WTC11 (cell line): ENCODE measurements at regions not wholly inside any gene's neighbourhood (a gene's known extent, or its start where the extent isn't known, plus 50 kb on each side); places are given as distances from the start of the nearest gene placed in this dataset.

Experiments used
- ATAC-seq: fragments of 200-7000 bp; cut with Tn5 transposase; 2 replicates; pipeline ENCODE4 v1.10.0; 2021; ENCODE audit warnings: mild to moderate bottlenecking, moderate library complexity
- CTCF ChIA-PET: fragments of 300-600 bp; sonication (Branson Sonifier 250); formaldehyde crosslinking; loops from one replicate; lab custom pipeline; 2021; ENCODE audit warnings: antibody characterized with exemption; lab: Charles Lee
- POLR2A ChIA-PET: fragments of 350-600 bp; sonication (Branson Sonifier 250); formaldehyde crosslinking; loops from one replicate; lab custom pipeline; 2021; ENCODE audit warnings: antibody characterized with exemption; lab: Charles Lee
- DNase-seq: peaks from one replicate; pipeline ENCODE4 v3.0.0; 2021; ENCODE audit warnings: low spot score
- H3K27ac Mint-ChIP-seq: 2 replicates; pipeline ENCODE4 v1.8.0; 2021; ENCODE audit warnings: mixed read lengths
- H3K27me3 Mint-ChIP-seq: 2 replicates; pipeline ENCODE4 v1.8.0; 2021; ENCODE audit warnings: low read depth, mild to moderate bottlenecking, moderate library complexity, mixed read lengths
- H3K36me3 Mint-ChIP-seq: 2 replicates; pipeline ENCODE4 v1.8.0; 2021; ENCODE audit warnings: mixed read lengths
- H3K4me1 Mint-ChIP-seq: 2 replicates; pipeline ENCODE4 v1.8.0; 2022; ENCODE audit warnings: mixed read lengths
- H3K4me3 Mint-ChIP-seq: 2 replicates; pipeline ENCODE4 v1.8.0; 2021; ENCODE audit warnings: mild to moderate bottlenecking, moderate library complexity, mixed read lengths
- H3K9me3 Mint-ChIP-seq: 2 replicates; pipeline ENCODE4 v1.8.0; 2021; ENCODE audit warnings: mixed read lengths
- ELF4 ChIP-seq: sonication (generic); formaldehyde crosslinking; IDR thresholded peaks from 2 replicates; pipeline ENCODE4 v1.8.1; 2022; ENCODE audit warnings: low read depth, mild to moderate bottlenecking, moderate library complexity, missing genetic modification reagents
- EMX1 ChIP-seq: fragments of 250-450 bp; sonication (Bioruptor Pico); IDR thresholded peaks from 2 replicates; pipeline ENCODE4 v1.8.0; 2021; ENCODE audit warnings: mild to moderate bottlenecking
- FOXJ3 ChIP-seq: sonication (generic); formaldehyde crosslinking; IDR thresholded peaks from 2 replicates; pipeline ENCODE4 v1.9.0; 2021; ENCODE audit warnings: missing genetic modification reagents, mild to moderate bottlenecking, borderline replicate concordance
- HMGA2 ChIP-seq: fragments of 250-450 bp; sonication (Bioruptor Pico); IDR thresholded peaks from 2 replicates; pipeline ENCODE4 v1.4.0; 2021; ENCODE audit warnings: mild to moderate bottlenecking, moderate library complexity
- JAZF1 ChIP-seq: fragments of 250-450 bp; sonication (Bioruptor Pico); IDR thresholded peaks from 2 replicates; pipeline ENCODE4 v1.9.0; 2021; ENCODE audit warnings: moderate library complexity, mild to moderate bottlenecking, inconsistent platforms
- JUN ChIP-seq: sonication (generic); formaldehyde crosslinking; IDR thresholded peaks from 2 replicates; pipeline ENCODE4 v1.8.0; 2023; ENCODE audit warnings: mild to moderate bottlenecking, missing genetic modification reagents
- NFATC4 ChIP-seq: fragments of 250-450 bp; sonication (Bioruptor Pico); IDR thresholded peaks from 2 replicates; pipeline ENCODE4 v1.9.0; 2021; ENCODE audit warnings: mild to moderate bottlenecking
- NR1H2 ChIP-seq: sonication (generic); formaldehyde crosslinking; IDR thresholded peaks from 2 replicates; pipeline ENCODE4 v1.9.0; 2021; ENCODE audit warnings: mild to moderate bottlenecking, moderate library complexity, missing genetic modification reagents
- TP53 ChIP-seq: sonication (generic); formaldehyde crosslinking; IDR thresholded peaks from 2 replicates; pipeline ENCODE4 v1.8.1; 2023; ENCODE audit warnings: mild to moderate bottlenecking, missing genetic modification reagents
- ZNF121 ChIP-seq: sonication (generic); formaldehyde crosslinking; IDR thresholded peaks from 2 replicates; pipeline ENCODE4 v1.8.0; 2023; ENCODE audit warnings: missing genetic modification reagents
- ZNF232 ChIP-seq: sonication (generic); formaldehyde crosslinking; IDR thresholded peaks from 2 replicates; pipeline ENCODE4 v1.8.0; 2022; ENCODE audit warnings: mild to moderate bottlenecking, missing genetic modification reagents
- ZNF317 ChIP-seq: sonication (generic); formaldehyde crosslinking; IDR thresholded peaks from 2 replicates; pipeline ENCODE4 v1.8.1; 2023; ENCODE audit warnings: low read depth, mild to moderate bottlenecking, moderate library complexity, missing genetic modification reagents, borderline replicate concordance
- ZNF396 ChIP-seq: fragments of 250-450 bp; sonication (Bioruptor Pico); IDR thresholded peaks from 2 replicates; pipeline ENCODE4 v1.8.0; 2021; ENCODE audit warnings: mild to moderate bottlenecking, moderate library complexity, borderline replicate concordance
- ZNF416 ChIP-seq: fragments of 250-450 bp; sonication (Bioruptor Pico); IDR thresholded peaks from 2 replicates; pipeline ENCODE4 v1.9.0; 2021; ENCODE audit warnings: mild to moderate bottlenecking, inconsistent platforms
- TF ChIP-seq, protein P1 (sequence below): fragments of 250-450 bp; sonication (Bioruptor Pico); conservative IDR thresholded peaks from 2 replicates; pipeline ENCODE4 v1.9.0; 2021; ENCODE audit warnings: mild to moderate bottlenecking
- TF ChIP-seq, protein P2 (sequence below): sonication (generic); formaldehyde crosslinking; IDR thresholded peaks from 2 replicates; pipeline ENCODE4 v1.8.1; 2023; ENCODE audit warnings: mild to moderate bottlenecking, missing genetic modification reagents
- TF ChIP-seq, protein P3 (sequence below): fragments of 250-450 bp; sonication (Bioruptor Pico); IDR thresholded peaks from 2 replicates; pipeline ENCODE4 v1.9.0; 2021; ENCODE audit warnings: moderate library complexity, mild to moderate bottlenecking, inconsistent platforms, borderline replicate concordance
- TF ChIP-seq, protein P4 (sequence below): sonication (generic); formaldehyde crosslinking; IDR thresholded peaks from 2 replicates; pipeline ENCODE4 v1.8.1; 2023; ENCODE audit warnings: mild to moderate bottlenecking, missing genetic modification reagents, moderate library complexity
- TF ChIP-seq, protein P5 (sequence below): fragments of 250-450 bp; sonication (Bioruptor Pico); IDR thresholded peaks from 2 replicates; pipeline ENCODE4 v1.9.0; 2021; ENCODE audit warnings: mild to moderate bottlenecking
- TF ChIP-seq, protein P6 (sequence below): sonication (generic); formaldehyde crosslinking; IDR thresholded peaks from 2 replicates; pipeline ENCODE4 v1.8.1; 2023; ENCODE audit warnings: mild to moderate bottlenecking, missing genetic modification reagents, moderate library complexity
- TF ChIP-seq, protein P7 (sequence below): sonication (generic); formaldehyde crosslinking; IDR thresholded peaks from 2 replicates; pipeline ENCODE4 v1.8.0; 2022; ENCODE audit warnings: mild to moderate bottlenecking, missing genetic modification reagents
- TF ChIP-seq, protein P8 (sequence below): sonication (generic); formaldehyde crosslinking; IDR thresholded peaks from 2 replicates; pipeline ENCODE4 v1.8.1; 2023; ENCODE audit warnings: mild to moderate bottlenecking, moderate library complexity, missing genetic modification reagents
- TF ChIP-seq, protein P9 (sequence below): fragments of 200-600 bp; IDR thresholded peaks from 2 replicates; pipeline ENCODE4 v1.8.0; 2022; ENCODE audit warnings: antibody characterized with exemption
- TF ChIP-seq, protein P10 (sequence below): sonication (generic); formaldehyde crosslinking; IDR thresholded peaks from 2 replicates; pipeline ENCODE4 v1.8.1; 2022; ENCODE audit warnings: mild to moderate bottlenecking, moderate library complexity, missing genetic modification reagents

DNA sequence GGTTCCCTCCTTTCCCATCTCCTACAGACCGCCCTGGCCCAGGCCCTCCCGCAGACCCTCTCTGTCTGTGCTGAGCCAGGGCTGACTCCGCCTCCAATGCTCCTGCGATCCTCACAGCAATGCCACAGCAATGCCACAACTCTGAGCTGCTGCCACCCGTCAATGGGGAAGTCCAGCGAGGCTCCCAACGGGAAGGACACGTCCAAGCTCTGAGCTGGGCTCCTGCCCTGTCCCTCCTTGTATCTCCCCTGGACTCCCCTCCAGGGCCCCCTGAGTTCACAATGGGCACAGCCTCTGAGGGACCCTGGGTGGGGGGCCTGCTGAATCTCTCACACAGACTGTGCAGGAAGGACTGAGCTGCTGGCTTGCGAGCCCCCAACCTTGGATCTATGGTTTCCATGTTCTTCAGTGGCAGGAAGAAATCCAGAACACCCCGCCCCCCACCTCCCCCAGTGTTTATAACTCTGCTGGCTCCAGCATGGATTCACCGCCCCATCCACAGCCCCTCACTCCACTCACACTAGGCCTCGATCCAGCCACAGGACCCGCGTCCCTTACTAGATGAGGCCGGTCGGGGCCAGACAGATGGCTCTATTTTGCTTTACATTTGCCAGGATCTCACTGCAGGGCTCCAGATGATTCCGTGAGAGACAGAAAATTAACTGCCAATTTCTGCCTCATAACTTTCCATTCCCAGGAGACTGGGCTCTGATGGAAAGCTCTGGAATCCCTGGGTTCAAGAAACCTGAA, 338.0 kb downstream of the MATN1 start (continued):
- TF ChIP-seq, protein P1, sequence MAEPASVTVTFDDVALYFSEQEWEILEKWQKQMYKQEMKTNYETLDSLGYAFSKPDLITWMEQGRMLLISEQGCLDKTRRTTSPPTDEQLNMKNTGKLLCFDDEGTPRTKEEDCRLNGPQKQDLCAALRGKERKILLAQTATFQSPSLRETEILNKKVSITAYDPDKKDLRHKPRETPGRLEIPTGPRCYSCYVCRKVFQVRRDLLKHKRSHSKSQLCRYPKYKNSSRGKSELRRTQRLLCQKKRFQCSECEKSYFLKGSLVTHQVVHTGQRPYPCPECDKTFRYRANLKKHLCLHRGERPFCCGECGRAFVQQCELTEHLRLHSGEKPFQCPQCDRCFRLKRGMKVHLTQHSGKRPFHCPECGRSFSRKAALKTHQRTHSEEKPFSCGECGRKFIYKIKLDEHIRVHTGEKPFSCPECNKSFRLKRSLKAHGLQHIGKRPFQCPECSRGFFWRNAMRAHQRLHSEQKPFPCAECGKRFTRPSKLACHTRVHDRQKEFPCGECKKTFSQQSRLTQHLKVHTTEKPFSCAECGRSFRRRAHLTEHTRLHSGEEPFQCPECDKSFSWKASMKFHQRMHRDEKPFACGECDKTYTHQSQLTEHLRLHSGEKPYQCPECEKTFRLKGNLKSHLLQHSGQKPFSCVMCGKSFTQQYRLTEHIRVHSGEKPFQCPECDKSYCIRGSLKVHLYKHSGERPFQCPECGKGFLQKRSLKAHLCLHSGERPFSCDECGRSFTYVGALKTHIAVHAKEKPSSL (CRISPR knock-in tag), result no peak
- TF ChIP-seq, protein P2, sequence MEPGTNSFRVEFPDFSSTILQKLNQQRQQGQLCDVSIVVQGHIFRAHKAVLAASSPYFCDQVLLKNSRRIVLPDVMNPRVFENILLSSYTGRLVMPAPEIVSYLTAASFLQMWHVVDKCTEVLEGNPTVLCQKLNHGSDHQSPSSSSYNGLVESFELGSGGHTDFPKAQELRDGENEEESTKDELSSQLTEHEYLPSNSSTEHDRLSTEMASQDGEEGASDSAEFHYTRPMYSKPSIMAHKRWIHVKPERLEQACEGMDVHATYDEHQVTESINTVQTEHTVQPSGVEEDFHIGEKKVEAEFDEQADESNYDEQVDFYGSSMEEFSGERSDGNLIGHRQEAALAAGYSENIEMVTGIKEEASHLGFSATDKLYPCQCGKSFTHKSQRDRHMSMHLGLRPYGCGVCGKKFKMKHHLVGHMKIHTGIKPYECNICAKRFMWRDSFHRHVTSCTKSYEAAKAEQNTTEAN (CRISPR knock-in tag), result no peak
- no peak for TF ChIP-seq ZNF121 (CRISPR knock-in tag)
- no peak for TF ChIP-seq EMX1
- TF ChIP-seq, protein P3, sequence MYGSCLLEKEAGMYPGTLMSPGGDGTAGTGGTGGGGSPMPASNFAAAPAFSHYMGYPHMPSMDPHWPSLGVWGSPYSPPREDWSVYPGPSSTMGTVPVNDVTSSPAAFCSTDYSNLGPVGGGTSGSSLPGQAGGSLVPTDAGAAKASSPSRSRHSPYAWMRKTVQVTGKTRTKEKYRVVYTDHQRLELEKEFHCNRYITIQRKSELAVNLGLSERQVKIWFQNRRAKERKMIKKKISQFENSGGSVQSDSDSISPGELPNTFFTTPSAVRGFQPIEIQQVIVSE, result no peak
- no peak for TF ChIP-seq FOXJ3 (CRISPR knock-in tag)
- TF ChIP-seq JUN (CRISPR knock-in tag), result no peak
- TF ChIP-seq, all 79 proteins: peak for 0

DNA sequence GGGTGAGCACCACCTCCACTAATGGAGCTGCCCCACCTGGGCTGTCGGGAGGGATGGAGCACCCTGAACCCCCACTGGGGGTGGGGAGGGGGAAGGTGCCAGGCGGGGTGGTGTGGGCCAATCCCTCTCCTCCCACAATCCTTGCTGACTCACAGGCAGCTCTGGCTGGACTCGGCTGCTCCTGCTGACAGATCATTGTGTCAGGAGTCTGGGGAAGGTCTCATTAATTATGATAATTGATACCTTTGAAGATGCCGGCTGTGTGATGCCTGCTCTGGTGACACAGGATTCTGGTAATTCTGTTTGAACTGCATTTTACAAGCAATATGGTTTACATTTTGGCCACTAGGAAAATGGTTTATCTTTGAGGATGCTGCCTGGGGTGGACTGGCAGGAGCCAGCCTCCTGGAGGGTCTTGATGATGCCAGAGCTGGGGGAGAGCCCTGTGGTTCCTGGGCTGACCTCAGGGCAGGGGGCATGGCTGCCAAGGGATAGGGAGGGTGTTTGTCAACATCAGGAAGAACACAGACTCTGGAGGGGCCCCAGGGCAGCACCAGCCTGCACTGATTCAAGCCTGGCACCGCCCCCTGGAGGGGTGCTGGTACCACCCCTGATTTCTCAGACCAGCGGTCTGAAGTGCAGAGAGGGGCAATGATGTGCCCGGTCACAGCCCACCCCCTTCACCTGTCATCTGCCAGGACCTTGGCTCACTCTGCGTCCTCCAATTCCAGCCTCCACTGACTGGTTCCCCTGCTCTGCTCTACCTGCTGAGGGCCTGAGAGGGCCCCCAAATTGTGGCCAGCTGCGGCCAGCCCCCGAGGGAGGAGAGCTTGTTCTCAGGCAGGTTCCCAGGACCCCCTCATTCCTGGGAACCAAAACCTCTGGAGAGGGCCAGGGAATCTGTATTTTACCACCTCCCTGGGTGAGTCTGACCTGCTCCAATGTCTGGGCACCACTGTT, 338.8 kb downstream of the MATN1 start:
- Mint-ChIP-seq H3K4me3 (no peak overlapping the region), H3K36me3 (no peaks in the 10 kb centered on the region), H3K9me3 (no peaks in the 10 kb centered on the region), H3K27me3 (no peaks in the 10 kb centered on the region; the same call in 1 of the 2 replicates), H3K4me1 (no peaks in the 10 kb centered on the region), H3K27ac (no peak overlapping the region)
- ATAC-seq, result no peak
- ChIA-PET CTCF (no interaction called here), POLR2A (no interaction called here)
- DNase-seq, result no peak
- TF ChIP-seq, protein P4, sequence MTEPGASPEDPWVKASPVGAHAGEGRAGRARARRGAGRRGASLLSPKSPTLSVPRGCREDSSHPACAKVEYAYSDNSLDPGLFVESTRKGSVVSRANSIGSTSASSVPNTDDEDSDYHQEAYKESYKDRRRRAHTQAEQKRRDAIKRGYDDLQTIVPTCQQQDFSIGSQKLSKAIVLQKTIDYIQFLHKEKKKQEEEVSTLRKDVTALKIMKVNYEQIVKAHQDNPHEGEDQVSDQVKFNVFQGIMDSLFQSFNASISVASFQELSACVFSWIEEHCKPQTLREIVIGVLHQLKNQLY (CRISPR knock-in tag), result no peak
- TF ChIP-seq ZNF396 (CRISPR knock-in tag) (no peak), JAZF1 (CRISPR knock-in tag) (no peak), NR1H2 (CRISPR knock-in tag) (no peak), ZNF416 (CRISPR knock-in tag) (no peak), ZNF317 (no peak), TP53 (CRISPR knock-in tag) (no peak), ZNF232 (CRISPR knock-in tag) (no peak), NFATC4 (no peak), ELF4 (CRISPR knock-in tag) (no peak), HMGA2 (CRISPR knock-in tag) (no peak)
- TF ChIP-seq, protein P5, sequence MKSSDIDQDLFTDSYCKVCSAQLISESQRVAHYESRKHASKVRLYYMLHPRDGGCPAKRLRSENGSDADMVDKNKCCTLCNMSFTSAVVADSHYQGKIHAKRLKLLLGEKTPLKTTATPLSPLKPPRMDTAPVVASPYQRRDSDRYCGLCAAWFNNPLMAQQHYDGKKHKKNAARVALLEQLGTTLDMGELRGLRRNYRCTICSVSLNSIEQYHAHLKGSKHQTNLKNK, result no peak
- TF ChIP-seq, protein P6, sequence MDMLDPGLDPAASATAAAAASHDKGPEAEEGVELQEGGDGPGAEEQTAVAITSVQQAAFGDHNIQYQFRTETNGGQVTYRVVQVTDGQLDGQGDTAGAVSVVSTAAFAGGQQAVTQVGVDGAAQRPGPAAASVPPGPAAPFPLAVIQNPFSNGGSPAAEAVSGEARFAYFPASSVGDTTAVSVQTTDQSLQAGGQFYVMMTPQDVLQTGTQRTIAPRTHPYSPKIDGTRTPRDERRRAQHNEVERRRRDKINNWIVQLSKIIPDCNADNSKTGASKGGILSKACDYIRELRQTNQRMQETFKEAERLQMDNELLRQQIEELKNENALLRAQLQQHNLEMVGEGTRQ (CRISPR knock-in tag), result no peak
- TF ChIP-seq, protein P7, sequence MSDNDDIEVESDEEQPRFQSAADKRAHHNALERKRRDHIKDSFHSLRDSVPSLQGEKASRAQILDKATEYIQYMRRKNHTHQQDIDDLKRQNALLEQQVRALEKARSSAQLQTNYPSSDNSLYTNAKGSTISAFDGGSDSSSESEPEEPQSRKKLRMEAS (CRISPR knock-in tag), result no peak
- TF ChIP-seq, protein P8, sequence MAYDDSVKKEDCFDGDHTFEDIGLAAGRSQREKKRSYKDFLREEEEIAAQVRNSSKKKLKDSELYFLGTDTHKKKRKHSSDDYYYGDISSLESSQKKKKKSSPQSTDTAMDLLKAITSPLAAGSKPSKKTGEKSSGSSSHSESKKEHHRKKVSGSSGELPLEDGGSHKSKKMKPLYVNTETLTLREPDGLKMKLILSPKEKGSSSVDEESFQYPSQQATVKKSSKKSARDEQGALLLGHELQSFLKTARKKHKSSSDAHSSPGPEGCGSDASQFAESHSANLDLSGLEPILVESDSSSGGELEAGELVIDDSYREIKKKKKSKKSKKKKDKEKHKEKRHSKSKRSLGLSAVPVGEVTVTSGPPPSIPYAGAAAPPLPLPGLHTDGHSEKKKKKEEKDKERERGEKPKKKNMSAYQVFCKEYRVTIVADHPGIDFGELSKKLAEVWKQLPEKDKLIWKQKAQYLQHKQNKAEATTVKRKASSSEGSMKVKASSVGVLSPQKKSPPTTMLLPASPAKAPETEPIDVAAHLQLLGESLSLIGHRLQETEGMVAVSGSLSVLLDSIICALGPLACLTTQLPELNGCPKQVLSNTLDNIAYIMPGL (CRISPR knock-in tag), result no peak
- TF ChIP-seq, protein P9, sequence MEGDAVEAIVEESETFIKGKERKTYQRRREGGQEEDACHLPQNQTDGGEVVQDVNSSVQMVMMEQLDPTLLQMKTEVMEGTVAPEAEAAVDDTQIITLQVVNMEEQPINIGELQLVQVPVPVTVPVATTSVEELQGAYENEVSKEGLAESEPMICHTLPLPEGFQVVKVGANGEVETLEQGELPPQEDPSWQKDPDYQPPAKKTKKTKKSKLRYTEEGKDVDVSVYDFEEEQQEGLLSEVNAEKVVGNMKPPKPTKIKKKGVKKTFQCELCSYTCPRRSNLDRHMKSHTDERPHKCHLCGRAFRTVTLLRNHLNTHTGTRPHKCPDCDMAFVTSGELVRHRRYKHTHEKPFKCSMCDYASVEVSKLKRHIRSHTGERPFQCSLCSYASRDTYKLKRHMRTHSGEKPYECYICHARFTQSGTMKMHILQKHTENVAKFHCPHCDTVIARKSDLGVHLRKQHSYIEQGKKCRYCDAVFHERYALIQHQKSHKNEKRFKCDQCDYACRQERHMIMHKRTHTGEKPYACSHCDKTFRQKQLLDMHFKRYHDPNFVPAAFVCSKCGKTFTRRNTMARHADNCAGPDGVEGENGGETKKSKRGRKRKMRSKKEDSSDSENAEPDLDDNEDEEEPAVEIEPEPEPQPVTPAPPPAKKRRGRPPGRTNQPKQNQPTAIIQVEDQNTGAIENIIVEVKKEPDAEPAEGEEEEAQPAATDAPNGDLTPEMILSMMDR, result no peak
- TF ChIP-seq, protein P10, sequence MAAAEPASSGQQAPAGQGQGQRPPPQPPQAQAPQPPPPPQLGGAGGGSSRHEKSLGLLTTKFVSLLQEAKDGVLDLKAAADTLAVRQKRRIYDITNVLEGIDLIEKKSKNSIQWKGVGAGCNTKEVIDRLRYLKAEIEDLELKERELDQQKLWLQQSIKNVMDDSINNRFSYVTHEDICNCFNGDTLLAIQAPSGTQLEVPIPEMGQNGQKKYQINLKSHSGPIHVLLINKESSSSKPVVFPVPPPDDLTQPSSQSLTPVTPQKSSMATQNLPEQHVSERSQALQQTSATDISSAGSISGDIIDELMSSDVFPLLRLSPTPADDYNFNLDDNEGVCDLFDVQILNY (CRISPR knock-in tag), result no peak
